DMS 273 treated with DMSO at 0.1 percent for 48 hours (cell line): ENCODE measurements at regions not wholly inside any gene's neighbourhood (a gene's known extent, or its start where the extent isn't known, plus 50 kb on each side); places are given as distances from the start of the nearest gene placed in this dataset.
"Not testable (repeated sequence)": the region's sequence is repeated elsewhere in the genome, so short reads cannot be mapped to it uniquely, and the experiment has no call there.

ENCODE experiments used
- DNase-seq: peaks from one replicate; lab custom pipeline; 2025; lab: John Stamatoyannopoulos, UW

- no peak for DNase-seq
Measured at GRCh38 chr1:194818674-194819073, 1632.3 kb upstream of the B3GALT2 start.

- DNase-seq, result no peak
Measured at GRCh38 chr1:194816859-194817258, 1630.4 kb upstream of the B3GALT2 start.

- DNase-seq, result no peak
Measured at GRCh38 chr1:194813096-194813495, 1626.7 kb upstream of the B3GALT2 start.

- no peak for DNase-seq
Measured at GRCh38 chr1:194809665-194810064, 1623.3 kb upstream of the B3GALT2 start.

GRCh38 chr1:194809215-194809614 lies 1622.8 kb upstream of the B3GALT2 start:
- DNase-seq, result no peak

- DNase-seq, result no peak
Measured at GRCh38 chr1:194807530-194808220, 1621.3 kb upstream of the B3GALT2 start.

- no peak for DNase-seq
Measured at GRCh38 chr1:194802572-194802971, 1616.2 kb upstream of the B3GALT2 start.

- no peak for DNase-seq
Measured at GRCh38 chr1:194795917-194796593, 1609.6 kb upstream of the B3GALT2 start.

- DNase-seq, result no peak
Measured at GRCh38 chr1:194787001-194787400, 1600.6 kb upstream of the B3GALT2 start.

GRCh38 chr1:194786027-194786426 lies 1599.6 kb upstream of the B3GALT2 start:
- no peak for DNase-seq

GRCh38 chr1:194776657-194777056 lies 1590.2 kb upstream of the B3GALT2 start:
- DNase-seq, result no peak

- DNase-seq, result no peak
Measured at GRCh38 chr1:194774535-194774934, 1588.1 kb upstream of the B3GALT2 start.

- DNase-seq, result peak; percentile 82
Measured at GRCh38 chr1:194755241-194755994, 1569.0 kb upstream of the B3GALT2 start.

GRCh38 chr1:194738843-194739242 lies 1552.4 kb upstream of the B3GALT2 start:
- DNase-seq, result not testable (repeated sequence)

- DNase-seq, result no peak
Measured at GRCh38 chr1:194734970-194735369, 1548.6 kb upstream of the B3GALT2 start.

- DNase-seq, result no peak
Measured at GRCh38 chr1:194731025-194731424, 1544.6 kb upstream of the B3GALT2 start.

- no peak for DNase-seq
Measured at GRCh38 chr1:194730304-194730703, 1543.9 kb upstream of the B3GALT2 start.

GRCh38 chr1:194723067-194723466 lies 1536.7 kb upstream of the B3GALT2 start:
- no peak for DNase-seq

GRCh38 chr1:194717941-194718340 lies 1531.5 kb upstream of the B3GALT2 start:
- DNase-seq, result no peak

GRCh38 chr1:194717334-194717733 lies 1530.9 kb upstream of the B3GALT2 start:
- DNase-seq, result no peak

- no peak for DNase-seq
Measured at GRCh38 chr1:194710671-194711070, 1524.3 kb upstream of the B3GALT2 start.

GRCh38 chr1:194709439-194709838 lies 1523.0 kb upstream of the B3GALT2 start:
- no peak for DNase-seq

- no peak for DNase-seq
Measured at GRCh38 chr1:194707074-194707473, 1520.7 kb upstream of the B3GALT2 start.
